Osteocyte (in vitro differentiated cells): ENCODE measurements at regions not wholly inside any gene's neighbourhood (a gene's known extent, or its start where the extent isn't known, plus 50 kb on each side); places are given as distances from the start of the nearest gene placed in this dataset.

Experiments used
- DNase-seq: peaks from one replicate; pipeline ENCODE4 v3.0.0; 2021; ENCODE audit warnings: mixed read lengths; ENCODE audit not compliant: unreplicated experiment; ENCODE audit errors: extremely low spot score
- H3K27ac Mint-ChIP-seq: one replicate; pipeline ENCODE4 v1.8.0; 2021; ENCODE audit warnings: mild to moderate bottlenecking, mixed read lengths; ENCODE audit not compliant: unreplicated experiment
- H3K27me3 Mint-ChIP-seq: one replicate; pipeline ENCODE4 v1.8.0; 2021; ENCODE audit warnings: mixed read lengths; ENCODE audit not compliant: unreplicated experiment
- H3K36me3 Mint-ChIP-seq: one replicate; pipeline ENCODE4 v1.8.0; 2021; ENCODE audit warnings: mixed read lengths; ENCODE audit not compliant: unreplicated experiment
- H3K4me1 Mint-ChIP-seq: one replicate; pipeline ENCODE4 v1.8.0; 2021; ENCODE audit warnings: mixed read lengths; ENCODE audit not compliant: unreplicated experiment
- H3K4me3 Mint-ChIP-seq: one replicate; pipeline ENCODE4 v1.8.0; 2021; ENCODE audit warnings: mild to moderate bottlenecking, moderate library complexity, mixed read lengths; ENCODE audit not compliant: unreplicated experiment
- H3K9me3 Mint-ChIP-seq: one replicate; pipeline ENCODE4 v1.8.0; 2021; ENCODE audit warnings: mixed read lengths; ENCODE audit not compliant: unreplicated experiment
- CTCF ChIP-seq: fragments of 200-600 bp; sonication (generic); IDR thresholded peaks from 2 replicates; pipeline ENCODE4 v1.5.0; 2021; ENCODE audit warnings: antibody characterized with exemption, mild to moderate bottlenecking, moderate library complexity

GRCh38 chr1:222455188-222455879, 92.6 kb downstream of the HHIPL2 start:
- TF ChIP-seq CTCF = peak; percentile 98
- Mint-ChIP-seq H3K36me3 (no peaks in the 10 kb centered on the region), H3K4me3 (no peak overlapping the region), H3K4me1 (peaks cover 14% of the 10 kb centered on the region), H3K27ac (peak overlapping the region; percentile 64), H3K9me3 (peaks cover 15% of the 10 kb centered on the region), H3K27me3 (no peaks in the 10 kb centered on the region)
- peak; percentile 94 for DNase-seq

GRCh38 chr1:222454782-222455181, 93.1 kb downstream of the HHIPL2 start:
- Mint-ChIP-seq H3K4me3 (no peak overlapping the region), H3K9me3 (peaks cover 15% of the 10 kb centered on the region)
- DNase-seq = no peak

GRCh38 chr1:222454186-222454585, 93.7 kb downstream of the HHIPL2 start:
- no peak for DNase-seq
- H3K4me1 Mint-ChIP-seq = peaks cover 14% of the 10 kb centered on the region
- H3K27me3 Mint-ChIP-seq = no peaks in the 10 kb centered on the region
- H3K36me3 Mint-ChIP-seq = no peaks in the 10 kb centered on the region
- peaks cover 15% of the 10 kb centered on the region for H3K9me3 Mint-ChIP-seq
- TF ChIP-seq CTCF = no peak
- no peak overlapping the region for H3K4me3 Mint-ChIP-seq
- H3K27ac Mint-ChIP-seq = no peak overlapping the region

More at GRCh38 chr1:222454782-222455181, 93.1 kb downstream of the HHIPL2 start:
- no peak for TF ChIP-seq CTCF
- peaks cover 14% of the 10 kb centered on the region for H3K4me1 Mint-ChIP-seq
- H3K27ac Mint-ChIP-seq = no peak overlapping the region
- no peaks in the 10 kb centered on the region for H3K36me3 Mint-ChIP-seq
- H3K27me3 Mint-ChIP-seq = no peaks in the 10 kb centered on the region

GRCh38 chr1:222452031-222452430, 95.9 kb downstream of the HHIPL2 start:
- H3K9me3 Mint-ChIP-seq = peaks cover 2% of the 10 kb centered on the region
- H3K27ac Mint-ChIP-seq = no peak overlapping the region

GRCh38 chr1:222443566-222443965, 104.3 kb downstream of the HHIPL2 start:
- no peak for DNase-seq
- Mint-ChIP-seq H3K4me3 (no peak overlapping the region), H3K36me3 (no peaks in the 10 kb centered on the region), H3K27me3 (peaks cover 25% of the 10 kb centered on the region), H3K4me1 (no peaks in the 10 kb centered on the region), H3K9me3 (no peaks in the 10 kb centered on the region), H3K27ac (no peak overlapping the region)
- TF ChIP-seq CTCF = no peak

More at GRCh38 chr1:222452031-222452430, 95.9 kb downstream of the HHIPL2 start:
- Mint-ChIP-seq H3K4me3 (no peak overlapping the region), H3K4me1 (peaks cover 14% of the 10 kb centered on the region), H3K27me3 (peaks cover 8% of the 10 kb centered on the region), H3K36me3 (no peaks in the 10 kb centered on the region)
- no peak for TF ChIP-seq CTCF
- no peak for DNase-seq
